ENCODE measurements at regions not wholly inside any gene's neighbourhood (a gene's known extent, or its start where the extent isn't known, plus 50 kb on each side); places are given as distances from the start of the nearest gene placed in this dataset.

DNA sequence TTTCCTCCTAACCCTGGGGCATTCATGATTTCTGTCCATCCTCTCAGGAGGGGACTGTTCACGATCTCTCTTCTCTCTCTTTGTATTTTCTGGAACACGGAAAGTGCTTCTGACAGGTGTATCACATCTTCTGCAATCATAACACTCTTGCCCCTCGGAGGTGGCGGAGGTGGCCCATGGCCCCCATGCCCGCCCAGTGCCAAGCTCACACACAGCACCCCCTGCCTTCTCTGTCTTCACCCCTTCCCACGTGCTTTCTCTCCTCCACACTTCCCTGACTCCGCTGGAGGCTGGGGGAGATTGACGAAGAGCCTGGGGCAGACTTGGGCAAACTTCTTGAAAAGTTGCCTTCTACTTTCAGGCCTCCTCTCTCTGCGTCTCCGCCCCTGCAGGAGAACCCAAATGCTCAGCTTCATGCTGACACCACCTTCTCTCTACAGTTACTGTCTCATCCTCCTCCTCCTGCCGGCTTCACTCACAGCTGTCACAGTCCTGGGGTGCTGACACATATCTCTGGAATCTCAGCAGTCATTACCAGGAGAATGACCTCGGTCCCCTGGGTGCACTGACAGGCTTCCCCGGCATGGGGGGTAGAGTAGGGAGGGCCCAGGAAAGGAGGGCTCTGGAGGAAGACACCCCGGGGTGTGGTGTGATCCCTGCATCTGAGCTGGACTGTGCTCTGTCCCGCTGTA lies 127.1 kb downstream of the ENGASE start:
- Histone ChIP-seq H3K9me3 (no peaks in the 10 kb centered on the region), H3K27ac (no peak overlapping the region), H3K4me1 (no peaks in the 10 kb centered on the region), H3K4me3 (no peak overlapping the region), H3K27me3 (no peaks in the 10 kb centered on the region), H3K36me3 (no peaks in the 10 kb centered on the region)
- ATAC-seq, result no peak
- 37% methylated on average over 13 of the region's 15 CpGs for WGBS (ENCODE audit: insufficient coverage, low coverage, low lambda C conversion rate, missing lambda C conversion rate)
- TF ChIP-seq, protein P1, sequence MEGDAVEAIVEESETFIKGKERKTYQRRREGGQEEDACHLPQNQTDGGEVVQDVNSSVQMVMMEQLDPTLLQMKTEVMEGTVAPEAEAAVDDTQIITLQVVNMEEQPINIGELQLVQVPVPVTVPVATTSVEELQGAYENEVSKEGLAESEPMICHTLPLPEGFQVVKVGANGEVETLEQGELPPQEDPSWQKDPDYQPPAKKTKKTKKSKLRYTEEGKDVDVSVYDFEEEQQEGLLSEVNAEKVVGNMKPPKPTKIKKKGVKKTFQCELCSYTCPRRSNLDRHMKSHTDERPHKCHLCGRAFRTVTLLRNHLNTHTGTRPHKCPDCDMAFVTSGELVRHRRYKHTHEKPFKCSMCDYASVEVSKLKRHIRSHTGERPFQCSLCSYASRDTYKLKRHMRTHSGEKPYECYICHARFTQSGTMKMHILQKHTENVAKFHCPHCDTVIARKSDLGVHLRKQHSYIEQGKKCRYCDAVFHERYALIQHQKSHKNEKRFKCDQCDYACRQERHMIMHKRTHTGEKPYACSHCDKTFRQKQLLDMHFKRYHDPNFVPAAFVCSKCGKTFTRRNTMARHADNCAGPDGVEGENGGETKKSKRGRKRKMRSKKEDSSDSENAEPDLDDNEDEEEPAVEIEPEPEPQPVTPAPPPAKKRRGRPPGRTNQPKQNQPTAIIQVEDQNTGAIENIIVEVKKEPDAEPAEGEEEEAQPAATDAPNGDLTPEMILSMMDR (IDR thresholded peaks at IDR 0.05), result no peak
- no peak for TF ChIP-seq POLR2A (IDR thresholded peaks at IDR 0.05)
- intact Hi-C loops (cut with DNase I), result no loop called here
- DNase-seq, result no peak

DNA sequence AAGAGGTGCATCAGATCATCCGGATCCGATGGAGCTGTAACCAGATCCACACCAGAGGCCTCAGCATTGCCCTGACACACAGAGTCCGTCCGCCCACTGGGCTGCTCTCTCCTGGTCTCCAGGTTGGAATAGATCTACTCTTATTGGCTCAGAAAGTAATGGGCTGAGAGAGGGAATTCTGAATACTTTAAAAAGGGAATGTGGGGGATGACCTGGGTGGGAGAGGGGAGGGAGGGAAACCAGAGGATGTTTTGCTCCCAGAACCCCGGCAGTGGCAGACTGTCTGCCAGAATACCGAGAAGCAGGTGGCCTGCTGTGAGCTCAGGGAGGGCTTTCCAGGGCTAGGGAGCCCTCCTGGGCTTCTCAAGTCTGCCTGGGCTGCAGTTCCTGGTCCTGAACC lies 126.5 kb downstream of the ENGASE start:
- H3K27me3 ChIP-seq, result no peaks in the 10 kb centered on the region
- WGBS (ENCODE audit: insufficient coverage, low coverage, low lambda C conversion rate, missing lambda C conversion rate), result 12% methylated on average over 6 of the region's 6 CpGs

DNA sequence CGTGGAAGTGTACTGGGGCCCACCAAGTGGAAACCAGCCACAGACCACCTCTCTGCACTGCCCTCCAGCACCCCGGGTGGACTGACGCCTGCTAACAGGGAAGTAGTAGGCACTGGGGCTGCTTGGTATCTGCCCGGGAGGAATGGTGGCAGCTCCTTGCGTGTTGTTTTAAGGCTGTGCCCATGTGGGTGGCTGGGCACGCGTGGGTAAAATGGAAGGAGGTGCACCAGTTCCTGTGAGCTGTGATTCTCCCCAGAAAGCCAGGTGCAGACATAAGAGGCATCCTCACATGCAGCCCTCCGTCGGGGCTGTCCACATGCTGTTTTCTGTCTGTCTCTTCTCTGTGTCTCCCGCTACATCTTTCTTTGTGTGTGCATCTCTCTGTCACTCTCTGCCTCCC lies 122.3 kb downstream of the ENGASE start:
- Histone ChIP-seq H3K9me3 (no peaks in the 10 kb centered on the region), H3K27me3 (no peaks in the 10 kb centered on the region), H3K36me3 (no peaks in the 10 kb centered on the region), H3K4me3 (no peak overlapping the region), H3K4me1 (no peaks in the 10 kb centered on the region), H3K27ac (no peak overlapping the region)
- DNase-seq (no peak), ATAC-seq (no peak)
- intact Hi-C loops (cut with DNase I), result no loop called here
- no peak for TF ChIP-seq POLR2A (IDR thresholded peaks at IDR 0.05)
- TF ChIP-seq, protein P1 (IDR thresholded peaks at IDR 0.05), result no peak
- WGBS (ENCODE audit: insufficient coverage, low coverage, low lambda C conversion rate, missing lambda C conversion rate), result 58% methylated on average over 3 of the region's 10 CpGs

More for the DNA sequence above, 126.5 kb downstream of the ENGASE start:
- no peak for ATAC-seq
- intact Hi-C loops (cut with DNase I), result no loop called here
- TF ChIP-seq, protein P1 (IDR thresholded peaks at IDR 0.05), result no peak
- TF ChIP-seq POLR2A (IDR thresholded peaks at IDR 0.05), result no peak
- no peak for DNase-seq
- Histone ChIP-seq H3K9me3 (no peaks in the 10 kb centered on the region), H3K4me1 (no peaks in the 10 kb centered on the region), H3K27ac (no peak overlapping the region), H3K36me3 (no peaks in the 10 kb centered on the region), H3K4me3 (no peak overlapping the region)

DNA sequence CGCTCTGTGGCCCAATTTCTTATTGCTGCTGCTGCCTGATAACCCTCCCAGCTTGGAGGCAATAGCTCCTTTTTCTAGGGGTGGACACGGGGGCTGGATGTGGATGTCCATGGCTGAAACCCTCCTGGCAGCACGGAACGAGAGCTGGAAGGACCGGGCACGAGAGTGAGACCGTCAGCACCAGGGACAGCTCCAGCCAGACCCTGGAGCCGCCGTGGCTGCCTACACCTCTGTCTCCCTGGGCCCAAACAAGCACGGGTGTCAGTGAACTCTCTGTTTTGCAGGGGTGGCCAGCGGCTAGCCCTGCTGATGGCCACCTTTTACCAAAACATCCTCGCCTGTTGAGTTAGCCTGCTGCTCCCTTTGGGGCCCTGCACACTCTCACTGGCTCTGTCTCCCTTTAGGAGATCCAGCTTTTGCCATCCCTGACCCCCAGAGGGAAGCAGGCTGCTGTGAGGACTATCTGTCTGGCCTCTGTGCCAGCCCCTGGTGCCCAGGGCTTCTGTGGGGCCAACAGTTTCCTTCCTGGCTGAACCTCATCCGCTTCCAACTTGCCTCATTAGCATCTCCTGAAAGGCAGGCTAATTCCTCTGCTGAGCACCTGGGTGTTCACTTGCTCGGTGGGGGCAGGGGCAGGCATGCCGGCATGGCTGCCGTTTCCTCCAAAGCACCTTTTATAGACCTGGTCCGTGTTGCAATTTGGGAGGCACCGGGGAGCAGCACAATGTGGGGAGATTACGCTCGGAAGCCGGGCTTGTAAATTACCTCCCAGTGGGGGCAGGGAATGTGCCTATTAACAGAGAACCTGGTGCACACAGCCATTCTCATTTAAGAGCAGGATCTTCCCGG lies 118.1 kb downstream of the ENGASE start:
- TF ChIP-seq, protein P1 (IDR thresholded peaks at IDR 0.05), result no peak
- TF ChIP-seq POLR2A (IDR thresholded peaks at IDR 0.05), result no peak
- Histone ChIP-seq H3K4me3 (no peak overlapping the region), H3K27ac (no peak overlapping the region), H3K9me3 (no peaks in the 10 kb centered on the region), H3K4me1 (no peaks in the 10 kb centered on the region), H3K36me3 (no peaks in the 10 kb centered on the region), H3K27me3 (no peaks in the 10 kb centered on the region)
- 19% methylated on average over 10 of the region's 22 CpGs for WGBS (ENCODE audit: insufficient coverage, low coverage, low lambda C conversion rate, missing lambda C conversion rate)
- DNase-seq (no peak), ATAC-seq (peak in 3 of 4 donors; percentile 37 to 65 (median 41))
- intact Hi-C loops (cut with DNase I), result no loop called here
